Panc1 (cell line): ENCODE measurements at regions not wholly inside any gene's neighbourhood (a gene's known extent, or its start where the extent isn't known, plus 50 kb on each side); places are given as distances from the start of the nearest gene placed in this dataset.
"Not testable (repeated sequence)": the region's sequence is repeated elsewhere in the genome, so short reads cannot be mapped to it uniquely, and the experiment has no call there.

Experiments
- ATAC-seq: fragments of 200-7000 bp; cut with Tn5 transposase; 2 replicates; pipeline ENCODE4 v1.9.1; 2020; ENCODE audit warnings: mild to moderate bottlenecking, moderate library complexity
- BruUV-seq: library from RNA; stranded (reverse); fragments of 400-500 nt; replicated peaks from 2 replicates; lab custom pipeline; 2021; lab: Mats Ljungman, UMichigan
- CTCF ChIA-PET: fragments of 300-600 bp; sonication (Branson Sonifier 250); formaldehyde crosslinking; loops from one replicate; lab custom pipeline; 2022; ENCODE audit warnings: antibody characterized with exemption; lab: Charles Lee
- POLR2A ChIA-PET: fragments of 300-600 bp; sonication (Branson Sonifier 250); formaldehyde crosslinking; loops from one replicate; lab custom pipeline; 2022; ENCODE audit warnings: antibody characterized with exemption; lab: Charles Lee
- DNase-seq: peaks from one replicate; pipeline ENCODE4 v3.0.0-alpha.2; 2010; ENCODE audit warnings: low read depth, low spot score
- H3K27ac ChIP-seq: 2 replicates; pipeline ENCODE4 v1.5.1; 2011; ENCODE audit warnings: mild to moderate bottlenecking, low read length, inconsistent platforms
- H3K27me3 ChIP-seq: fragments of 200-500 bp; sonication (Bioruptor generic); 2 replicates; pipeline ENCODE4 v1.6.0; 2014; ENCODE audit warnings: low read length, inconsistent platforms; ENCODE audit not compliant: control insufficient read depth, insufficient read depth
- H3K36me3 ChIP-seq: fragments of 200-500 bp; sonication (Bioruptor generic); 2 replicates; pipeline ENCODE4 v1.5.1; 2014; ENCODE audit warnings: inconsistent platforms, mild to moderate bottlenecking, low read length, moderate library complexity; ENCODE audit not compliant: control insufficient read depth, insufficient read depth
- H3K4me1 ChIP-seq: 2 replicates; pipeline ENCODE4 v1.5.1; 2011; ENCODE audit warnings: inconsistent platforms, mild to moderate bottlenecking, low read length, moderate library complexity; ENCODE audit not compliant: control insufficient read depth, insufficient read depth
- H3K4me3 ChIP-seq, 2 experiments: 2 replicates each; pipeline ENCODE4 v1.5.1; 2011 to 2012; ENCODE audit warnings: low read depth in 2 of 2, low read length in 2 of 2, mild to moderate bottlenecking in 2 of 2, inconsistent platforms in 1 of 2, moderate library complexity in 1 of 2
- H3K9me3 ChIP-seq: fragments of 200-500 bp; sonication (Bioruptor generic); 2 replicates; pipeline ENCODE4 v1.5.1; 2014; ENCODE audit warnings: low read depth, mild to moderate bottlenecking, inconsistent platforms, low read length, moderate library complexity; ENCODE audit not compliant: control insufficient read depth, insufficient read depth
- CTCF ChIP-seq: fragments of 450-650 bp; IDR thresholded peaks from 2 replicates; pipeline ENCODE4 v1.5.1; 2017; ENCODE audit warnings: mild to moderate bottlenecking
- POLR2AphosphoS5 ChIP-seq: IDR thresholded peaks from 2 replicates; pipeline ENCODE4 v1.6.1; 2012; ENCODE audit warnings: mild to moderate bottlenecking, low read depth, low read length, moderate library complexity
- REST ChIP-seq, 2 experiments: IDR thresholded peaks; 2 replicates each; pipeline ENCODE4 v1.6.1; 2011 to 2012; ENCODE audit warnings: low read depth in 2 of 2, control low read depth in 1 of 2, low read length in 1 of 2, mild to moderate bottlenecking in 1 of 2, moderate library complexity in 1 of 2; ENCODE audit not compliant: insufficient read depth in 1 of 2
- SIN3A ChIP-seq: IDR thresholded peaks from 2 replicates; pipeline ENCODE4 v1.6.1; 2012; ENCODE audit warnings: low read depth, mild to moderate bottlenecking, low read length, moderate library complexity, borderline replicate concordance; ENCODE audit not compliant: insufficient read depth
- TCF7L2 ChIP-seq: IDR thresholded peaks from 2 replicates; pipeline ENCODE4 v1.6.1; 2011; ENCODE audit warnings: mild to moderate bottlenecking, low read depth, low read length, inconsistent platforms
- in situ Hi-C: cut with HindIII; loops from 2 replicates; pipeline ENCODE4 v1.10.0; 2016; ENCODE audit warnings: low sequenced_read_pairs, low pct_unique_long_range_greater_than_20kb
- intact Hi-C: fragments of 100-400 bp; cut with micrococcal nuclease; formaldehyde crosslinking; loops from one replicate; pipeline ENCODE4 v1.10.0; 2022; ENCODE audit not compliant: unreplicated experiment

GRCh38 chr3:78343221-78343620 is 1303.3 kb downstream of the ROBO2 start:
- Histone ChIP-seq H3K9me3 (no peaks in the 10 kb centered on the region), H3K27me3 (no peaks in the 10 kb centered on the region), H3K4me1 (no peaks in the 10 kb centered on the region), H3K36me3 (no peaks in the 10 kb centered on the region), H3K27ac (no peak overlapping the region), H3K4me3 (no peak overlapping the region)
- intact Hi-C loops: no loop called here
- in situ Hi-C loops: no loop called here
- TF ChIP-seq CTCF: no peak
- no peak for TF ChIP-seq REST (IDR thresholded peaks at IDR 0.05; ENCODE audit: insufficient read depth in 1 of 2, low read depth in 2 of 2, low read length in 1 of 2)
- no peak for TF ChIP-seq TCF7L2
- no peak for TF ChIP-seq POLR2AphosphoS5
- no peak for TF ChIP-seq SIN3A
- CTCF ChIA-PET: no interaction called here
- BruUV-seq: no TSS peak
- no peak for ATAC-seq
- no peak for DNase-seq
- POLR2A ChIA-PET: no interaction called here

- ATAC-seq, POLR2A ChIA-PET, H3K27ac ChIP-seq, BruUV-seq, H3K9me3 ChIP-seq, H3K4me3 ChIP-seq, H3K4me1 ChIP-seq, H3K36me3 ChIP-seq, H3K27me3 ChIP-seq, CTCF ChIA-PET, intact Hi-C loops, in situ Hi-C loops, DNase-seq: not testable (repeated sequence)
Observed at GRCh38 chr3:78344267-78344666, 1304.4 kb downstream of the ROBO2 start.

GRCh38 chr3:78344918-78345317 is 1305.0 kb downstream of the ROBO2 start:
- no peak for TF ChIP-seq REST (IDR thresholded peaks at IDR 0.05; ENCODE audit: insufficient read depth in 1 of 2, low read depth in 2 of 2, low read length in 1 of 2)
- TF ChIP-seq TCF7L2: no peak
- TF ChIP-seq SIN3A: no peak
- TF ChIP-seq POLR2AphosphoS5: no peak
- TF ChIP-seq CTCF: no peak
- Histone ChIP-seq H3K27ac (no peak overlapping the region), H3K9me3 (no peaks in the 10 kb centered on the region), H3K4me3 (no peak overlapping the region), H3K27me3 (no peaks in the 10 kb centered on the region), H3K36me3 (no peaks in the 10 kb centered on the region), H3K4me1 (no peaks in the 10 kb centered on the region)
- intact Hi-C loops (no loop called here), in situ Hi-C loops (no loop called here)
- BruUV-seq: no TSS peak
- CTCF ChIA-PET: no interaction called here
- no peak for DNase-seq
- no peak for ATAC-seq
- POLR2A ChIA-PET: interaction anchor here (0.5 kb wide), 1 partner anchor 14 kb away, joined by 4 read pairs; no protein-coding TSS in a partner anchor
